WTC11 (cell line): ENCODE measurements at regions not wholly inside any gene's neighbourhood (a gene's known extent, or its start where the extent isn't known, plus 50 kb on each side); places are given as distances from the start of the nearest gene placed in this dataset.

Experiments used
- ATAC-seq: fragments of 200-7000 bp; cut with Tn5 transposase; 2 replicates; pipeline ENCODE4 v1.10.0; 2021; ENCODE audit warnings: mild to moderate bottlenecking, moderate library complexity
- CTCF ChIA-PET: fragments of 300-600 bp; sonication (Branson Sonifier 250); formaldehyde crosslinking; loops from one replicate; lab custom pipeline; 2021; ENCODE audit warnings: antibody characterized with exemption; lab: Charles Lee
- POLR2A ChIA-PET: fragments of 350-600 bp; sonication (Branson Sonifier 250); formaldehyde crosslinking; loops from one replicate; lab custom pipeline; 2021; ENCODE audit warnings: antibody characterized with exemption; lab: Charles Lee
- DNase-seq: peaks from one replicate; pipeline ENCODE4 v3.0.0; 2021; ENCODE audit warnings: low spot score
- H3K27ac Mint-ChIP-seq: 2 replicates; pipeline ENCODE4 v1.8.0; 2021; ENCODE audit warnings: mixed read lengths
- H3K27me3 Mint-ChIP-seq: 2 replicates; pipeline ENCODE4 v1.8.0; 2021; ENCODE audit warnings: low read depth, mild to moderate bottlenecking, moderate library complexity, mixed read lengths
- H3K36me3 Mint-ChIP-seq: 2 replicates; pipeline ENCODE4 v1.8.0; 2021; ENCODE audit warnings: mixed read lengths
- H3K4me1 Mint-ChIP-seq: 2 replicates; pipeline ENCODE4 v1.8.0; 2022; ENCODE audit warnings: mixed read lengths
- H3K4me3 Mint-ChIP-seq: 2 replicates; pipeline ENCODE4 v1.8.0; 2021; ENCODE audit warnings: mild to moderate bottlenecking, moderate library complexity, mixed read lengths
- H3K9me3 Mint-ChIP-seq: 2 replicates; pipeline ENCODE4 v1.8.0; 2021; ENCODE audit warnings: mixed read lengths
- AFF4 ChIP-seq: sonication (generic); formaldehyde crosslinking; IDR thresholded peaks from 2 replicates; pipeline ENCODE4 v1.8.1; 2023; ENCODE audit warnings: mild to moderate bottlenecking, missing genetic modification reagents, borderline replicate concordance
- ATF2 ChIP-seq: sonication (generic); formaldehyde crosslinking; IDR thresholded peaks from 2 replicates; pipeline ENCODE4 v1.8.1; 2022; ENCODE audit warnings: low read depth, missing genetic modification reagents, borderline replicate concordance
- CBFB ChIP-seq: sonication (generic); formaldehyde crosslinking; IDR thresholded peaks from 2 replicates; pipeline ENCODE4 v1.8.1; 2022; ENCODE audit warnings: mild to moderate bottlenecking, low read depth, missing genetic modification reagents
- CTCF ChIP-seq: fragments of 200-600 bp; IDR thresholded peaks from 2 replicates; pipeline ENCODE4 v1.8.0; 2022; ENCODE audit warnings: antibody characterized with exemption
- FOXP1 ChIP-seq: sonication (generic); formaldehyde crosslinking; IDR thresholded peaks from 2 replicates; pipeline ENCODE4 v1.8.0; 2022; ENCODE audit warnings: missing genetic modification reagents, mild to moderate bottlenecking, moderate library complexity, borderline replicate concordance
- GRHL2 ChIP-seq: fragments of 250-450 bp; sonication (Bioruptor Pico); IDR thresholded peaks from 2 replicates; pipeline ENCODE4 v1.8.0; 2022; ENCODE audit warnings: mild to moderate bottlenecking, moderate library complexity; ENCODE audit not compliant: insufficient replicate concordance, severe bottlenecking
- HMGA2 ChIP-seq: fragments of 250-450 bp; sonication (Bioruptor Pico); IDR thresholded peaks from 2 replicates; pipeline ENCODE4 v1.4.0; 2021; ENCODE audit warnings: mild to moderate bottlenecking, moderate library complexity
- NFATC4 ChIP-seq: fragments of 250-450 bp; sonication (Bioruptor Pico); IDR thresholded peaks from 2 replicates; pipeline ENCODE4 v1.9.0; 2021; ENCODE audit warnings: mild to moderate bottlenecking
- NFYB ChIP-seq: sonication (generic); formaldehyde crosslinking; conservative IDR thresholded peaks from 2 replicates; pipeline ENCODE4 v1.8.0; 2022; ENCODE audit warnings: low read depth, missing genetic modification reagents
- NR3C1 ChIP-seq: sonication (generic); formaldehyde crosslinking; conservative IDR thresholded peaks from 2 replicates; pipeline ENCODE4 v1.8.1; 2023; ENCODE audit warnings: low read depth, mild to moderate bottlenecking, missing genetic modification reagents
- PRRX2 ChIP-seq: fragments of 250-450 bp; sonication (Bioruptor Pico); IDR thresholded peaks from 2 replicates; pipeline ENCODE4 v1.8.0; 2021; ENCODE audit warnings: mild to moderate bottlenecking
- SMAD3 ChIP-seq: sonication (generic); formaldehyde crosslinking; IDR thresholded peaks from 2 replicates; pipeline ENCODE4 v1.8.0; 2022; ENCODE audit warnings: missing genetic modification reagents, mild to moderate bottlenecking, borderline replicate concordance
- TCF7 ChIP-seq: sonication (generic); formaldehyde crosslinking; IDR thresholded peaks from 2 replicates; pipeline ENCODE4 v1.8.0; 2022; ENCODE audit warnings: mild to moderate bottlenecking, low read depth, missing genetic modification reagents, moderate library complexity
- ZBTB43 ChIP-seq: sonication (generic); formaldehyde crosslinking; IDR thresholded peaks from 2 replicates; pipeline ENCODE4 v1.8.1; 2023; ENCODE audit warnings: mild to moderate bottlenecking, missing genetic modification reagents
- ZNF532 ChIP-seq: fragments of 250-450 bp; sonication (Bioruptor Pico); IDR thresholded peaks from 2 replicates; pipeline ENCODE4 v1.9.0; 2021; ENCODE audit warnings: mild to moderate bottlenecking, borderline replicate concordance

- no peak overlapping the region for H3K4me3 Mint-ChIP-seq
- no peak overlapping the region for H3K27ac Mint-ChIP-seq
- ATAC-seq, result no peak
- TF ChIP-seq SMAD3 (CRISPR knock-in tag) (no peak), ZNF532 (CRISPR knock-in tag) (no peak), CTCF (no peak), NFYB (no peak), GRHL2 (CRISPR knock-in tag) (no peak), AFF4 (CRISPR knock-in tag) (no peak), CBFB (CRISPR knock-in tag) (no peak), NFATC4 (CRISPR knock-in tag) (no peak), TCF7 (CRISPR knock-in tag) (no peak), FOXP1 (CRISPR knock-in tag) (no peak), HMGA2 (no peak), ATF2 (CRISPR knock-in tag) (no peak), PRRX2 (CRISPR knock-in tag) (no peak), NR3C1 (no peak), ZBTB43 (CRISPR knock-in tag) (no peak)
- no peaks in the 10 kb centered on the region for H3K9me3 Mint-ChIP-seq
- POLR2A ChIA-PET, result no interaction called here
- peaks cover 6% of the 10 kb centered on the region for H3K4me1 Mint-ChIP-seq
- no peaks in the 10 kb centered on the region; the same call in 1 of the 2 replicates for H3K27me3 Mint-ChIP-seq
- no peaks in the 10 kb centered on the region for H3K36me3 Mint-ChIP-seq
- no peak for DNase-seq
- CTCF ChIA-PET, result interaction anchor here (1.7 kb wide), 1 partner anchor 91 kb away, joined by 6 read pairs; no protein-coding TSS in a partner anchor
These were observed 135.6 kb upstream of the ALKAL2 start for GRCh38 chr2:423479-423878.
